ENCODE measurements at regions not wholly inside any gene's neighbourhood (a gene's known extent, or its start where the extent isn't known, plus 50 kb on each side); places are given as distances from the start of the nearest gene placed in this dataset.

DNA sequence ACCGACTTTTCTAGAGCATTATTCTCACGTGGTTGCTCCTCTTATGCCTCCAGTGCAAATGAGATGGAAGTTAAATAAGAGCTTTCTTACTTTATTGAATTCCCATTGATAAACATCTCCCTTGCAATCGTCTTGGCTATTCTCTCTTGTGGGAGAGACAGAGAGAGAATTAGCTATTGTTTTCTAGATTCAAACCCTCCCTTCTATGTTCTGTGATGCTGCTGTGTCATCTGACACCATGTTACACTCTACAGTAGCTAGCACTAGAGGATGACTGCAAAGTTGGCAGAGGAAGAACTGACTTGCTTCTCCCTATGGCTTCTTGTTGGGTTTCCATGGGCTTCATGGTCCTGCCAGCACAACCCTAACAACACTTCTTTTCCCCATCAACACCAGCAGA is 134.6 kb upstream of the RANBP3L start:
- Mint-ChIP-seq H3K4me1 (no peaks in the 10 kb centered on the region), H3K9me3 (no peaks in the 10 kb centered on the region)
- ATAC-seq = no peak

DNA sequence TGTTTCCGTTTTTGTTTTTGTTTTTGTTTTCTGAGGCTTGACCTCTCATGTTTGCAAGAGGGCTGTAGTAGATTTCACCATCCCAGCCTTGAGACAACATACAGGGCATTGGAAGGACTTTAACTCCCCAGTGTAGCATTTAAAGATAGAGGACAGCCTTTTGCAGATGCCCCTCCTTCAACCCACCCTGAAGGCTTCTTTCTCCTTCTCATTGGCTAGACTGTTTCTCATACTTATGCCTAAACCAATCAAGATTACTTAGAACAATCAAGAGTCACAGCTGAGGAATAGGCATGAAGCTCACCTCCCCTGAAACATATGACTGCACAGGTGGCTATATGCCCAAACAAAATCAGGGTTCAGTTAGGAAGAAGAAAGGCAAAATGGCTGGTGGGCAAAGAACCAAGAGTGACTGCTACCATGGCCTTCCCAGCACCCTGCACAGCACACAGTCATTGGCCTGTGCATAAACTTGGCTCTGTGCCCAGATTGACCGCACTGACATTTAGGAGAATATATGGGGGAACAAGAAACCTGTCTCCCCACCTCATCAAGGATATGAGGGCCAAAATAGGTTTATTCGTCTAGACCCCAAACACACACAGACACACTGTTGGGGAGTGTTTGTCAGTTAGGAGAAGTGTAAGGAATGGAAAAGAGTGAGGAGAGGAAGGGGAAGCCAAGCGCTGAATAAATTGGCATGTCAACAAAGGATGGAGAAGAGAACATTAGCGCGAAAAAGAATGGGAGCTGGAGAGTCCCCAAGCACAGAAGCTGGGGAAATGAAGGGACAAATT is 137.3 kb upstream of the RANBP3L start:
- no peaks in the 10 kb centered on the region for H3K36me3 Mint-ChIP-seq
- H3K9me3 Mint-ChIP-seq = no peaks in the 10 kb centered on the region

More for the DNA sequence above, 134.6 kb upstream of the RANBP3L start:
- Mint-ChIP-seq H3K36me3 (no peaks in the 10 kb centered on the region), H3K4me3 (no peak overlapping the region), H3K27ac (no peak overlapping the region)
- no peak for DNase-seq (ENCODE audit: low spot score in 2 of 2)

DNA sequence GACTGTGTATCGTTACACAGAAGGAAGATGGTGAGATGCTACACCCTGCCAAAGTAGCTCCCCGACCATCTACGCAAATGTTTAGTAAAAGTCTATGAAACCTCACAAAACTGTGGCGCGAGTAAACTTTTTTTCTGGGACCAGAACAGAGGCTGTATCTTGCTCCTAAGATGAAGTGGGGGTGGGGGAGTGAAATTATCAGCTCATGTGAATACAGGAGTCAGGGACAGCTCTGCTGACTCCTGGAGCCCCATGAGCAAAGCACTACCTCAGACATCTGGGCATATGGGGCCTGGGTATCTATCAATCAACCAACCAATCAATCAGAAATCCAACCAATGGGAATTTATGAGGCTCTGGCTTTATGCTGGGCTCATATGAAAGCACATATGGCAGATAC is 138.6 kb upstream of the RANBP3L start:
- H3K9me3 Mint-ChIP-seq = no peaks in the 10 kb centered on the region
- no peak overlapping the region for H3K27ac Mint-ChIP-seq
- no peaks in the 10 kb centered on the region for H3K4me1 Mint-ChIP-seq
- H3K4me3 Mint-ChIP-seq = no peak overlapping the region
- no peak for ATAC-seq
- no peak for DNase-seq (ENCODE audit: low spot score in 2 of 2)
- no peaks in the 10 kb centered on the region for H3K36me3 Mint-ChIP-seq

More for the DNA sequence above, 137.3 kb upstream of the RANBP3L start:
- Mint-ChIP-seq H3K4me3 (no peak overlapping the region), H3K27ac (no peak overlapping the region), H3K4me1 (no peaks in the 10 kb centered on the region)
- ATAC-seq = no peak
- no peak for DNase-seq (ENCODE audit: low spot score in 2 of 2)

DNA sequence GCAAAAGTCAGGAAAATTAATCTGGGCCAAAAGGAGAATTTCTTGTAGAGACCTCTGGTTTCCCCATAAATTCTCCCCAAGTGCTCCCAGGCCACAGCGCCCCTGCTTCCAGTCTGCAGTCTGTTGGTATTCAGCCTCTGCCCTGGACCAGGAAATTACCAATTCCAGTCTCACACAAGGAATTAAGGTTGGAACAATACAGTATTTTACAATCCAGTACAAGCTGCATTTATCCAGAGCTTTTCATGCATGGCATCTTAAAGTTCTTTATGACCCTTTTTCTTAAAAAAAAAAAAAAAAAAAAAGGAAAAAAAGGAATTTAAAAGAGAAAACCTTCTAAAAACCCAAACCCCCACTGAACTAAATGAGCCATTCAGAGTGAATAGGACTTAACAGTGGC is 139.6 kb upstream of the RANBP3L start:
- Mint-ChIP-seq H3K27ac (no peak overlapping the region), H3K4me3 (no peak overlapping the region), H3K4me1 (no peaks in the 10 kb centered on the region), H3K36me3 (no peaks in the 10 kb centered on the region), H3K9me3 (no peaks in the 10 kb centered on the region)
- DNase-seq (ENCODE audit: low spot score in 2 of 2) (no peak), ATAC-seq (no peak)

DNA sequence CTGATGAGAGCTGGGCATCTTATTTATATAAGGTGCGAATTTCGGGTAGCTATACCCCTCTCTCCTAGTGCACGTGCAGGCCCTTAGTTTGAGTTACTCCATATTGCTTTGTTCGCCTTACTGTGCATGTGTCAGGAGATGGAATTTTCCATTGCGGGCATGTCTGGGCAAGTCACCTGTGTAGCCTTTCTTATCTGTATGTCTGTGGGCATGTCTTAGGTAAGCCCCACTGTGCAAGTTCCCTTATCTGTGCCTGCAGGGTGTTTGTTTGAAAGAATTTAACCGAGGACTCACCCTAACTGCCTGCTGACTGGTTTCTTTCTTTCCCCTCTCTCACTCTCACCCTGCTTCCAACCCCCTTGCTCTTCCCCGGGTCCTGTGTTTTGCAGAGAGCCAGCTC is 140.7 kb upstream of the RANBP3L start:
- Mint-ChIP-seq H3K4me1 (no peaks in the 10 kb centered on the region), H3K9me3 (no peaks in the 10 kb centered on the region), H3K36me3 (no peaks in the 10 kb centered on the region), H3K27ac (no peak overlapping the region), H3K4me3 (no peak overlapping the region)
- ATAC-seq = no peak
- no peak for DNase-seq (ENCODE audit: low spot score in 2 of 2)

DNA sequence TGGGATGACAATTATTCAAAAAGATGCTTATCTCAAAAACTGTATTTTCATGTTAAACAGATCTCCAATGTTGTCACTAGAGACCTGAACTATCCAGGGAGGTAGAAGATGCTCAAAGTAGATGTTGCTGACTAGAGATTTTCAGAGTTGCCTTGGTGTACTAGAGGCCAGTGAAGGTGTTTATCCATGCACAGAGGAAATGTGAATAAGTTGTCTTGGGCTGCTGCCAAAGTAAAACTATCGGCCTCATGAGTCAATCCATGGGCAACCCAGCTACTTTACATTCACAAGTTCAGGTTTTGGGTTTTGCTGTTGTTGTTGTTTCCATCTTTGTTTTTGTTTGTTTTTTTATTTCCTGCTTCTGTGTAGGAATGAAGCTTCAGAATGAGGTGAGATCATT is 141.1 kb upstream of the RANBP3L start:
- no peak for DNase-seq (ENCODE audit: low spot score in 2 of 2)
- no peak overlapping the region for H3K4me3 Mint-ChIP-seq

DNA sequence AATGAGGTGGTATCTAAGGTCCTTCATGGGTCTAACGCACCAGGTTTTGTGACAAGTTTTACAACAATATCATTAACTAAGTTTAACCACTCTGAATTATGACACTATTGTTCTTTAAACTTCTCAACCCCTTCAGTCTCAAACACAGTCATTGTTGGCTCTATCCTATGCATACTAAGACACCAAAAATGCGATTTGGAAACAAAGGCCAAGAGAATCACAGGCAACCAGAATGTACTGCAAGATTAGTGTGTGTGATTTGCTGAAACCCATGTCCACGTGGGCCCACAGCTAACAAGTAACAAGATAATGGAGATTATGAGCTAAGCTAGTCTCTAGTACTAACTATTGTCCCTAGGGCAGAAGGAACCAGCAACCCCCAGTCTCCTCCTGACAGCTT is 142.2 kb upstream of the RANBP3L start:
- H3K4me1 Mint-ChIP-seq = no peaks in the 10 kb centered on the region
- H3K9me3 Mint-ChIP-seq = no peaks in the 10 kb centered on the region
- no peak for DNase-seq (ENCODE audit: low spot score in 2 of 2)
- H3K27ac Mint-ChIP-seq = no peak overlapping the region
- ATAC-seq = no peak
- H3K4me3 Mint-ChIP-seq = no peak overlapping the region
- no peaks in the 10 kb centered on the region for H3K36me3 Mint-ChIP-seq

More for the DNA sequence above, 141.1 kb upstream of the RANBP3L start:
- no peak for ATAC-seq
- Mint-ChIP-seq H3K36me3 (no peaks in the 10 kb centered on the region), H3K4me1 (no peaks in the 10 kb centered on the region), H3K9me3 (no peaks in the 10 kb centered on the region), H3K27ac (no peak overlapping the region)

DNA sequence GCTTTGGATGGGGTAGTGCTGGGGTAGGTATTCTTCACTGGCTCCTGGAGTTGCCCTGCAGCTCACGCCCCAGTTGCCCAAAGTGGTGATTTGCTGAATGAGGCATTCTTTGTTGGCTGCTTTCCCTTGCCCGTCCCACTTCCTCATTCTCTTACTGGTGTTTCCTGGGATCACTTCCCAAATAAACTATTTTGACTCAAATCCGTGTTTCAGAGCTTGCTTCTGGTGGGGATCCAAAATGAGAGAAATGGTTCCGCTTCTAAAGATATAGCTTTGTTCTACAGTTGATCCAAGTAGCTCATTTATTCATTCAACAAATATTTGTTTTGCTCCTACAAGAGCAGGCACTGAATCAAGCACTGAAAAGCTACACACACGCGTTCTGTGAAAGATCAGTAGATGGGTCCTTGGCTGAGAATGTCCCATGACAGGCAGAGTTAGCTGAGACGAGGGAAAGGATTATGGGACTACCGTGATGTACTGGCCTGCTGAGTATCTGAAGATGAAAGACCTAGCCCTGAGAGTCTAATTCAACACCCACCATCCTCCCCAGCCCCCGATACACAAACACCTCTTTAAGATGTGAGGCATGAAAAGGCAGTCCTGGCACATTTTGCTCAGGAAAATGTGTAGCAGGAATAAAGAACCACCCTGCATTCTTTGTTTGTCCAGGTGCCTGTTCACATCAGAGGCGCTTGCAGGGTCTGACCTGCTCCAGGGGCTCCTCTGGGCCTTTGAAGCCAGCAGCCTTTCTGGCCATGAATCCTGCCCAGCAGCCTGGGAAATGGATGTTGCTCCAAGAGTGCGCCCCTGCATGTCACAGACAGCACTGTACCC is 143.1 kb upstream of the RANBP3L start:
- no peak overlapping the region for H3K4me3 Mint-ChIP-seq
- DNase-seq (ENCODE audit: low spot score in 2 of 2) (no peak), ATAC-seq (no peak)
- H3K4me1 Mint-ChIP-seq = no peaks in the 10 kb centered on the region
- no peaks in the 10 kb centered on the region for H3K36me3 Mint-ChIP-seq
- no peak overlapping the region for H3K27ac Mint-ChIP-seq
- H3K9me3 Mint-ChIP-seq = no peaks in the 10 kb centered on the region

DNA sequence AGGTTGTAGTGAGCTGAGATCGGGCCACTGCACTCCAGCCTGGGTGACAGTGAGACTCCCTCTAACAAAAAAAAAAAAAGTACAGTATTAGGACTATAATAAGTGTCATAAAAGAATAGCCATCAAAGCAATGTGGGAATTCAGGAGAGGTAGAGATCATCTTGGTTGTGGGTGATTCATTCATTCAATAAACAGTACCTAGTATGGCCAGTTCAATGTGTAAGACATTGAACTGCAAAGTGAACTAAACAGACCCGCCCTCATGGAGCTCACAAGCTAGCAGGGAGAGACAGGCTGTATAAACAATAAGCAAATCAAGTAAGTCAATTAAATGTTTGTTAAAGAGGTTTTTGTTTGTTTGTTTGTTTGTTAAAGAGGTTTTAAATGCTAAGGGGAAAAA is 146.1 kb upstream of the RANBP3L start:
- Mint-ChIP-seq H3K9me3 (no peaks in the 10 kb centered on the region), H3K27ac (no peak overlapping the region), H3K4me1 (no peaks in the 10 kb centered on the region), H3K36me3 (no peaks in the 10 kb centered on the region), H3K4me3 (no peak overlapping the region)
- no peak for DNase-seq (ENCODE audit: low spot score in 2 of 2)
- ATAC-seq = no peak

DNA sequence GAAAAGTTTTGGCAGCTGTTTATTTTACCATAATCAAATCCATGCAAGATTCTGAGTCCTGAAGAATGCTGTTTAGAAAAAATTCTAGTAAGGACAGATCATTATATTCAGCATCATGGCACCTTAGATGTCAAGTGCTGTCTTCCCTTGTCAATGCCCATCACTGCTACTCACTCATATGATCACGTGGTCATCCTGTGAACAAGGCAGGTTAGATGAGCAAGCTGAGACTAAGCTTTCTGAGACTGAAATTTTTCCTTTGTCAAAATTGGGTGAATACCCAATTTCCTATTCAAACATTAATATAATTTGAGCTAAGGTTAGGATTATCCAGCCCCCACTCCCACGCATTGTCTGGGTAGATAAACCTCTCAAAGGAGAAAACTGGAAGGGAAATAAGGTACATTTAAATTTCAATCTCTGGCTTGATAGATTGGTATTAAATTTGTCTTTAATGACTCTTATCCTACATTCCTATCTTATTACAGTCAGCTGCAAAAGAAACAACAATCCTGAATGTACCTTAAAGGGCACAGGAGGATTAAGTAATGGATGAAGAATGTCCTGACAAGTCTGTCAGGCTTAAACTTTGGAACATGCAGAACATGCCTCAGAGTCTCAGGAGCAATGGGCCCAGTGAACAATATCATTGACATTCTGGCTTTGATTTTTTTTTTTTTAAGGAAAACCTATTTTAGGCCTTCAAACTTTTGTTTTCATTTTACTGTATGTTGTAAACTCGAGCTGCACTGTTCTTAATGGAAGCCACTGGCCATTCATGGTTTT is 148.7 kb upstream of the RANBP3L start:
- Mint-ChIP-seq H3K9me3 (no peaks in the 10 kb centered on the region), H3K36me3 (no peaks in the 10 kb centered on the region), H3K4me3 (no peak overlapping the region), H3K4me1 (no peaks in the 10 kb centered on the region), H3K27ac (no peak overlapping the region)
- ATAC-seq = no peak
- no peak for DNase-seq (ENCODE audit: low spot score in 2 of 2)

DNA sequence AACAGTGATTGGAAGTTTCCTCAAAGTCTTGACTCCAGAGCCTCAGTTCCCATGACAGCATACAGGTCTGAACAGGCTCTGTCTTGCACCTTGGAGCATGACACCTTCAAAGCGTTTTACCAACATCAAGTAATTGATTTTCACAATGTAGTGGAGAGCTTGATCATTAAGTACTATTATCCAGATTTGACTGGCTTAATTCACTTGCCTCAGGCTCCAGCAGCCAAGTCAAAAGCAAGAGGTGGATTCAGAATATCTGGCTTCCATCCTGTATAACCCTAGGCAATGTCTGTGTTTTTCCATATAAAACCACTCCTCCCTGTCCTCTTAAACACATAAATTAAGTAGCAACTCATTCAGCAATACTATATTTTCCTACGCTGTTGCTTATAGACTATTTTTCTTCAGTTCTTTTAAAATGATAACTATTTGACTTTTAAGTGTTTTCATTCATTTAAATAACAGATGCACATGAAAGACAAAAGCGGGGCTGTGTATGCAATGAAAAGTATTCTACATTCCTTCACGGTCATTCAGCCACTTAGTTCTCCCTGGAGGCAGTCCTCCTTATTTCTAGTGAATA is 150.8 kb upstream of the RANBP3L start:
- DNase-seq (ENCODE audit: low spot score in 2 of 2) (no peak), ATAC-seq (no peak)
- Mint-ChIP-seq H3K36me3 (no peaks in the 10 kb centered on the region), H3K27ac (no peak overlapping the region), H3K4me3 (no peak overlapping the region), H3K9me3 (peaks cover 2% of the 10 kb centered on the region), H3K4me1 (no peaks in the 10 kb centered on the region)

DNA sequence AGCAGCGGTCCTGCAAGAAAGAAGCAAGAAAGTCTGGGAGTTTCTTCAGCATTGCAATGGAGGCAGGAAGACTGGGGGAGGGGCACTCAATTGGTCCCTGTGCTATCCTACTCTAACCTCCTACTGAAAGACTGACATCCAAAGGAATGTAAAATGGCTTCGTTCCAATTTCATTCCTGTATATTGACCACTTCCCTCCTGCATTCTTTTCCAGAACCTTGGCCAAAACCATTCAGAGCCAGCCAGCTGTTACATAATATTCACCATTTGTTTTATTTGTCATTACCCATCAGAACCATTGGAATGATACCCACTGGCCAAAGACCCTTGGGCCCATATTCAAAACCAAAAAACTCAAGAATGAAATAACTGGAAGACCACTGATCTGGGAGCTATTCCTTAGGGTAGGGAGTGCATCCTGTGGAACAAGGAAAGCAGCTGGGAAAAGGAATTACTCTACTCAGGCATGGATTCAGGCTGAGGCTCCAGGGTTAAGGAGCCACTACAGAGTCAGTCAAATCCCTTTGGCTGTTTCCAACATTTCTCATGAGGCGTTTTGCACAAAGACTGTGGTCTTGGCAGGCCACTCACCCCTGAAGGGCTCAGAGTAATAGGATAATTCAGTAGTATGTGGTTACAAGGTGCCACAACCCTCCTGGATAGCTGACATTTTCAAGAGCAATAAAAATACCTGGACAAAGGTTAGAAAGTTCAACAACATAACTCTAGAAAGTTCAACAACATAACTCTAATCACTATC is 148.7 kb upstream of the SLC1A3 start:
- DNase-seq (ENCODE audit: low spot score in 2 of 2) = no peak
- no peaks in the 10 kb centered on the region for H3K36me3 Mint-ChIP-seq
- H3K4me1 Mint-ChIP-seq = no peaks in the 10 kb centered on the region
- no peak overlapping the region for H3K4me3 Mint-ChIP-seq
- ATAC-seq = no peak
- peaks cover 2% of the 10 kb centered on the region for H3K9me3 Mint-ChIP-seq
- no peak overlapping the region for H3K27ac Mint-ChIP-seq

DNA sequence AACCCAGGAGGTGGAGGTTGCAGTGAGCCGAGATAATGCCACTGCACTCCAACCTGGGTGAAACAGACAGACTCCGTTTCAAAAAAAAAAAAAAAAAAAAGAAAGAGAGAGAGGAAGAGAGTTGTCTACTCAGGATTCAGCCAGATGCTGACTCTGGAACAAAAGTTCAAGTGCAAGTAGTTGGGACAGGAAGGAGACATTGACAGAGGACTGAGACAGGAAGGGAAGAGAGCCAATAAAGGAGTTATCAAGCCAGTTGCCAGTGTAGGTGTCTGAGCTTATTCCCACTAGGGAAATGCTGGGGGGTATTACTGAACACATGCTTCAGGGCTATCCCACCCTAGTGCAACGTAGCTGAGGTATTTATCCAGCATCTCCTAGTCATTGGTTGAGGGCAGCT is 147.7 kb upstream of the SLC1A3 start:
- ATAC-seq (no peak), DNase-seq (ENCODE audit: low spot score in 2 of 2) (no peak)
- Mint-ChIP-seq H3K36me3 (no peaks in the 10 kb centered on the region), H3K4me3 (no peak overlapping the region), H3K9me3 (peaks cover 2% of the 10 kb centered on the region), H3K4me1 (no peaks in the 10 kb centered on the region), H3K27ac (no peak overlapping the region)

DNA sequence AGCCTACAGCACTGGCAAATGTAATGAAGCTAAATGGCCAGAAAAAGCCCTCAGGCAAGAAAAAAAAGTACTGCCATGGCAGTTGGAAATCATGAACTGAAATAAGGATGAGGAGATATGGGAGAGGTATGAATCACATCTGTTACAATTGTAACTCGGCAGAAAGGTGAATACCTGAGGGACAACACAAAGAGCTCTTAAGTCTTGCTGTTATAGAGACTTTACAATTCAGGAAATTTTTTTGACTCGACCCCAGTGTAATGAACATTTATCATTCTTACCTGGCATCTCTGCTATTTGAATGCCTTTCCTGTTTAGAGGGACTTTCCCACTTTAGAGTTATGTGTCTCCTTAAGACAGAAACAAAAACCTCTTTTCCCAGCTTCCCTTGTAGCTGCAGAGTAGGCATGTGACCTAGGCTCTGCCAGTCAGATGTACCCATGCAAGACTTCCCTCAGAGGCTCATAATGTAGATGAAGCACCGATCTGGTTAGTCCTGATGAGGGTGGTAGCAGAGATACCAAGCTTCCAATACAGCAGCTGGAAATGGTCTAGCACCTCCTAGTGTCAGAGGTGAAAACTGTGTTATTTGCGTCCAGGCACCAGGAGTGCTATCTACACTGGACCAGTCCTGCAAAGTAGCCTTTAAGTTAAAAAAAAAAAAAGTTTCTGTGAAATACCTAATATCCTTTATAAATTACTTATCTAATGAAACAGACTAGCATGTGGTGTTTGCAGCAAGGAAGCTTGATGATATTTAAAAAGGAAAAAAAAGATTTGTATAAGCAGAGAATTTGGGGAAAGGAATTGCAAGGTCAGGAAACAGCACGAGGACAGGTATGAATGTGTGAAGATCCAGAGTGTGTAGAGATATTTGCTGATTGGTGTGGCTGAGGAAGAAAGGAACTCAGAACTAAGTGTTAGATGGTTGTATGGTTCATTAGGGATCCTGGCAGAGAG is 146.9 kb upstream of the SLC1A3 start:
- H3K27ac Mint-ChIP-seq = no peak overlapping the region
- DNase-seq (ENCODE audit: low spot score in 2 of 2) (no peak), ATAC-seq (peak; percentile 39)
- no peaks in the 10 kb centered on the region for H3K4me1 Mint-ChIP-seq
- peaks cover 2% of the 10 kb centered on the region for H3K9me3 Mint-ChIP-seq
- no peaks in the 10 kb centered on the region for H3K36me3 Mint-ChIP-seq
- H3K4me3 Mint-ChIP-seq = no peak overlapping the region
